Activated CD4-positive, alpha-beta T cell treated with anti-CD3 and anti-CD28 coated beads for 36 hours (primary cell): ENCODE measurements at regions not wholly inside any gene's neighbourhood (a gene's known extent, or its start where the extent isn't known, plus 50 kb on each side); places are given as distances from the start of the nearest gene placed in this dataset.

Source experiments
- ATAC-seq: fragments of 200-7000 bp; cut with Tn5 transposase; one replicate; pipeline ENCODE4 v1.10.0; 2021; ENCODE audit warnings: mild to moderate bottlenecking, moderate library complexity
- CTCF ChIA-PET: fragments of 350-600 bp; sonication (Branson Sonifier 250); formaldehyde crosslinking; loops from one replicate; lab custom pipeline; 2021; ENCODE audit warnings: antibody characterized with exemption; lab: Charles Lee
- POLR2A ChIA-PET: fragments of 350-600 bp; sonication (Branson Sonifier 250); formaldehyde crosslinking; loops from one replicate; lab custom pipeline; 2021; ENCODE audit warnings: antibody characterized with exemption, inconsistent platforms; lab: Charles Lee
- DNase-seq: peaks from one replicate; pipeline ENCODE4 v3.0.0-alpha.2; 2020
- H3K27ac Mint-ChIP-seq: one replicate; pipeline ENCODE4 v1.8.0; 2021; ENCODE audit warnings: mixed read lengths
- H3K27me3 Mint-ChIP-seq: one replicate; pipeline ENCODE4 v1.8.0; 2021; ENCODE audit warnings: mixed read lengths
- H3K36me3 Mint-ChIP-seq: one replicate; pipeline ENCODE4 v1.8.0; 2021; ENCODE audit warnings: low read depth, mixed read lengths
- H3K4me1 Mint-ChIP-seq: one replicate; pipeline ENCODE4 v1.8.0; 2021; ENCODE audit warnings: mixed read lengths
- H3K4me3 Mint-ChIP-seq: one replicate; pipeline ENCODE4 v1.8.0; 2021; ENCODE audit warnings: mild to moderate bottlenecking, moderate library complexity, mixed read lengths
- H3K9me3 Mint-ChIP-seq: one replicate; pipeline ENCODE4 v1.8.0; 2021; ENCODE audit warnings: low read depth, mixed read lengths
- intact Hi-C, 2 experiments: fragments of 100-400 bp; cut with DNase I in 1 of 2; cut with micrococcal nuclease in 1 of 2; formaldehyde crosslinking; loops; one replicate each; pipeline versions ENCODE4 v1.14.2 to v1.15.1; 2022 to 2024; cut with DNase I, micrococcal nuclease

DNA sequence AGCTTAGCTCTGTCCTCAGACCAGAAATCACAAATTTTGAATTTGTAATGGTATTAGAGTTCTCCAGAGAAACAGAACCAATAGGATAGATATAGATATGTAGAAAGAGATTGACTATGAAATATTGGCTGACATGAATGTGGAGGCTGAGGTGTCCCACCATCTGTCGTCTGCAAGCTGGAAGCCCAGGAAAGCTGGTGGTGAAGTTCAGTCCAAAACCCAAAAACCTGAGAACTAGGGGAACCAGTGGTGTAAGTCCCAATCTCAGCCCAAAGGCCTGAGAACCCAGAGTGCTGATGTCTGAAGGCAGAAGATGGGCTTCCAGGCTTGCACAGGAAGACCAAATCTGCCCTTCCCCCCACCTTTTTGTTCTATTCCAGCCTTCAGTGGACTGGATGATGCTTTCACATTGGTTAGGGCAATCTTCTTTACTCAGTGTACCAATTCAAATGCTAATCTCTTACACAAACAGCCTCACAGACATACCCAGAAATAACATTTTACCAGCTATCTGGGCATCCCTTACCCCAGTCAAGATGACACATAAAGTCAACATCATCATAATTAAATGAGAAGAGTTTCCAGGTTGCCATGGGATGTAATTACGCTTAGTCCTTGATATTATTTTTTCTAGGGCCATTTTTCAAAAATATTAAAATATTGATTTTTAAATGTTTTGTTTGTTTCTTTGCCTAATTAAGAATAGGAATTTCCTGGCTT is 570.8 kb downstream of the UTRN start:
- Mint-ChIP-seq H3K4me1 (peaks cover 3% of the 10 kb centered on the region), H3K27me3 (no peaks in the 10 kb centered on the region), H3K9me3 (no peaks in the 10 kb centered on the region), H3K36me3 (peaks cover 3% of the 10 kb centered on the region), H3K27ac (no peak overlapping the region), H3K4me3 (no peak overlapping the region)
- no peak for DNase-seq
- ChIA-PET CTCF (no interaction called here), POLR2A (no interaction called here)
- intact Hi-C loops: no loop called here
- ATAC-seq: no peak

DNA sequence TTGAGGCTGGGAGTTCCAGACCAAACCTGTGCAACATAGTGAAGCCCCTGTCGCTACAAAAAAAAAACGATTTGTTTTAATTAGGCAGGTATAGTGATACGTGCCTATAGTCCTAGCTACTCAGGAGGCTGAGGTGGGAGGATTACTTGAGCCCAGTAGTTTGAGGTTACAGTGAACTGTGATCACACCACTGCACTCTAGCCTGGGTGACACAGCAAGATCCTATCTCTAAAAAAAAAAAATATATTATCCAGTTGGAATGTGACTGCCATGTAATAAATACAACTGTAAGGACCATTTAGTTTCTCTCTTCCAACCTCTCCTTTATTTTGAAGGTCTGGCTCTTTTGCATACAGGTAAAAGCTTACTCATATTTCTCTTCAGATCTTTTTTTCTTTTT is 571.5 kb downstream of the UTRN start:
- POLR2A ChIA-PET: no interaction called here
- Mint-ChIP-seq H3K27me3 (no peaks in the 10 kb centered on the region), H3K9me3 (no peaks in the 10 kb centered on the region)

DNA sequence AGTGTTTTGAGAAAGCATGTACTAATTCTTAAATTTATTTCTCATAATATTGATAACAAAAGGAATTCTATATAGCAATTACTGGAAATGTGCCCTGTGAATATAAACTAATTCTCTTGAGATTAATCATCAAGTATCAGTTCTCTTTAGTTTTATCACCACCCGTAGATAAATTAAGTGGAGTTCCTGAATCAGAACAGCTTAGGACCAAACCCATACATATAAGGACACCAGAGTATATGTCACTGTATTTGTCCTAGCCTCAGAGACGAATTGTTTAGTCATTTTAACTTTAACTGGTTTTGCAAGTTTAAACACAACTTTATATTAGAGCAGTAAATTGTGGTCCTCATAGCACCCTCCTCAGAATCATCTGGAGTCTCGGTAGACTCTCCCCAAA is 572.0 kb downstream of the UTRN start:
- no peak for DNase-seq
- intact Hi-C loops: no loop called here
- ATAC-seq: no peak
- Mint-ChIP-seq H3K4me1 (peaks cover 3% of the 10 kb centered on the region), H3K27ac (no peak overlapping the region), H3K36me3 (no peaks in the 10 kb centered on the region), H3K9me3 (no peaks in the 10 kb centered on the region), H3K4me3 (no peak overlapping the region), H3K27me3 (peaks cover 1% of the 10 kb centered on the region)
- POLR2A ChIA-PET: no interaction called here
- CTCF ChIA-PET: interaction anchor here (0.6 kb wide), 1 partner anchor 575 kb away, joined by 3 read pairs; no protein-coding TSS in a partner anchor

More for the DNA sequence above, 571.5 kb downstream of the UTRN start:
- no peaks in the 10 kb centered on the region for H3K36me3 Mint-ChIP-seq
- H3K4me3 Mint-ChIP-seq: no peak overlapping the region
- no peak overlapping the region for H3K27ac Mint-ChIP-seq
- CTCF ChIA-PET: no interaction called here
- DNase-seq: no peak
- peaks cover 3% of the 10 kb centered on the region for H3K4me1 Mint-ChIP-seq
- ATAC-seq: no peak
- intact Hi-C loops: no loop called here

DNA sequence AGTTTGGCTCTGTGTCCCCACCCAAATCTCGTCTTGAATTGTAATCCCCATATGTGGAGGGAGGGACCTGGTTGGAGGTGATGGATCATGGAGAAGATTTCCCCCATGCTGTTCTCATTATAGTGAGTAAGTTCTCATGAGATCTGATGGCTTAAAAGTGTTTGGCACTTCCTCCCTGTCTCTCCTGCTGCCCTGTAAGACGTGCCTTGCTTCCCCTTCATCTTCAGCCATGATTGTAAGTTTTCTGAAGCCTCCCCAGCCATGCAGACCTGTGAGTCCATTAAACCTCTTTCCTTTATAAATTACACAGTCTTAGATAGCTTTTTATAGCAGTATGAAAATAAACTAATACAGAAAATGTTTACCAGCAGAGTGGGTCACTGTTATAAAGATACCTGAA is 577.6 kb downstream of the UTRN start:
- no peak for ATAC-seq
- peaks cover 15% of the 10 kb centered on the region for H3K9me3 Mint-ChIP-seq
- POLR2A ChIA-PET: no interaction called here
- H3K4me3 Mint-ChIP-seq: no peak overlapping the region
- H3K27ac Mint-ChIP-seq: no peak overlapping the region
- H3K4me1 Mint-ChIP-seq: no peaks in the 10 kb centered on the region
- H3K27me3 Mint-ChIP-seq: peaks cover 20% of the 10 kb centered on the region
- no peaks in the 10 kb centered on the region for H3K36me3 Mint-ChIP-seq
- intact Hi-C loops: no loop called here
- no peak for DNase-seq
- CTCF ChIA-PET: no interaction called here

DNA sequence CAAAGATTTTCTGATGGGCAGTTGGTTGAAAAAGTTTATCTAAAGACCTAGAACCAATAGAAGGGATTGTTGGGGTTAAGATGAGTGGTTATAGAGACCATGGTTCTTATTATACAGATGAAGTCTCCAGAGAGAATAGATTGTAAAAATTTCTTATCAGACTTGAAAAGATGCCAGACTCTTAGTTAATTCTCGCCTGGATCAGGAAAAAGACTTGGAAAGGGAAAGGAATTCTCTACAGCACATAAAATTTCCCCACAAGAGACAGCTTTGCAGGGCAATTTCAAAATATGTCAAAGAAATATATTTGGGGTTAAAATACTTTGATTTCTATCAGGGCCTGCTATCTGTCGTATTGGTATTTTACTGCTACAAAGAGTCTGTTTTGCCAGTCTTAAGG is 582.6 kb downstream of the UTRN start:
- H3K27ac Mint-ChIP-seq: no peak overlapping the region
- H3K4me1 Mint-ChIP-seq: no peaks in the 10 kb centered on the region
- peaks cover 18% of the 10 kb centered on the region for H3K27me3 Mint-ChIP-seq
- DNase-seq (no peak), ATAC-seq (no peak)
- H3K9me3 Mint-ChIP-seq: peaks cover 15% of the 10 kb centered on the region
- H3K4me3 Mint-ChIP-seq: no peak overlapping the region
- intact Hi-C loops: loop anchor here in 1 of 2 experiments (2.0 kb wide), 1 partner anchor 29 kb away; no protein-coding TSS in a partner anchor
- ChIA-PET POLR2A (no interaction called here), CTCF (no interaction called here)
- no peaks in the 10 kb centered on the region for H3K36me3 Mint-ChIP-seq

DNA sequence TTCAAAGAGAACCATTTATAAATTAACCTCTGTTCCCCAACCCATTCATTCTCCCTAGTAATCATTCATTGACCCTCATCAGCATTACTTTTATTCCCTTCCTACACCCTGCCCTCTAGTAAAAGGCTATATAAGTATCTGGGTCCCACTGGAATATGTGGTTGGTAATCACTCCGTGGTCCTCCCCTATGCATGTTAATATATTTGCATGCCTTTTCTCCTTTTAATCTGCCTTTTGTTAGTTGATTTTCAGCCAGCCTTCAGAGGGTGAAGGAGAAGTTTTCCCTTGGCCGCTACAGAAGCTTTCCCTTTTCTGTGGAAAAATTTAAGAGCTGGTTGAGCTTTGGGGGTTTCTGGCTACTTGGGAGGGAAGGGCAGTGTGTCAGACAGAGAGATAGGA is 585.6 kb downstream of the UTRN start:
- Mint-ChIP-seq H3K4me1 (no peaks in the 10 kb centered on the region), H3K9me3 (peaks cover 1% of the 10 kb centered on the region), H3K27me3 (peaks cover 8% of the 10 kb centered on the region), H3K4me3 (no peak overlapping the region), H3K27ac (no peak overlapping the region), H3K36me3 (no peaks in the 10 kb centered on the region)
- no peak for ATAC-seq
- intact Hi-C loops: no loop called here
- POLR2A ChIA-PET: no interaction called here
- CTCF ChIA-PET: no interaction called here
- DNase-seq: no peak

DNA sequence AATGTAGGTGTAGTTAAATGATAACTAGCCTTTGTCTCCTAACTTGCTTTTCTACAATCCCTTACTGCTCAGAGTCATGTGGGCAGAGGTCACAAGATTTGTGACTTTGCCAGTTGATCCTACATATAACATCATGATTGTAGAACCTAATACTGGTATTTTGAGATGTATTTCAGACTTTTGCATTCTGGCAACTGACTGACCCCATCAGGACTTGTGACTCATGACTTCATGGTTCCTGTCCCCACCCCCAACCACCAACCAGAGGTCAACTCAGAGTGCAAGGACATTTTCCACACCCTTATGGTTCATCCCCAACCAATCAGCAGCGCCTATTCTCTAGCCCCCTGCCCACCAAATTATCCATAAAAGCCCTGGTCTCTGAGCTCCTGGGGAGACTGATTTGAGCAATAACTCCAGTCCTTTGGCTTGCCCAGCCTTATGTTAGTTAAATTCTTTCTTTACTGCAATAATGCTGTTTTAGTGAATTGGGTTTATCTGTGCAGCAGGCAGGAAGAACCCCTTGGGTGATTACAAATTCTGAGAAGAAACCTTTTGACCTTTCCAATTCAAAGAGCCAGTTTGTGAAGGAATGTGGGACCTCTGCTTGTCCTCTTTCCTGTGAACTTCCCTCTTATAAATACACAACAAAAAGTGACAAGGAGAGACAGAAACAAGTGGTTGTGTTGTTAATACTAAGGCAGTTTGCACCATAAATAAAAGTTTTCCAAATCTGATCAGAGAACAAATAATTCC is 588.7 kb downstream of the UTRN start:
- H3K9me3 Mint-ChIP-seq: no peaks in the 10 kb centered on the region
- peaks cover 3% of the 10 kb centered on the region for H3K4me1 Mint-ChIP-seq
- no peak overlapping the region for H3K27ac Mint-ChIP-seq
- no peaks in the 10 kb centered on the region for H3K36me3 Mint-ChIP-seq
- intact Hi-C loops: no loop called here
- H3K27me3 Mint-ChIP-seq: peaks cover 22% of the 10 kb centered on the region
- ATAC-seq (no peak), DNase-seq (no peak)
- CTCF ChIA-PET: no interaction called here
- POLR2A ChIA-PET: no interaction called here
- H3K4me3 Mint-ChIP-seq: no peak overlapping the region

DNA sequence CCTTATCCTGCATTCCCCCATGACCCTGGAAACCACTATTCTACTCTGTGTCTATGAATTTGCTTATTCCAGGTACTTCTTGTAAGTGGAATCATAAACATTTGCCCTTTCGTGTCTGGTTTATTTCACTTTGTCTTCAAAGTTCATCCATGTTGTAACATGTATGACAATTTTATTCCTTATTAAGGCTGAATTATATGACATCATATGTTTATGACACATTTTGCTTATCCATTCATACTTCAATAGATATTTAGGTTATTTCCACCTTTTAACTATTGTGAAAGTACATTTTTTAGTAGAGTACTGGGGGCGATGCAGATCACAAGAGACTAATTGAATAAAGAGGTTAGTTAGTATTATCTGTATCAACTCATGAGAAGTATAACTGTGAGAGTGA is 591.6 kb downstream of the UTRN start:
- Mint-ChIP-seq H3K27me3 (peaks cover 32% of the 10 kb centered on the region), H3K4me3 (no peak overlapping the region), H3K27ac (no peak overlapping the region), H3K36me3 (no peaks in the 10 kb centered on the region), H3K4me1 (peaks cover 8% of the 10 kb centered on the region), H3K9me3 (no peaks in the 10 kb centered on the region)
- intact Hi-C loops: no loop called here
- ATAC-seq: no peak
- POLR2A ChIA-PET: no interaction called here
- no peak for DNase-seq
- CTCF ChIA-PET: no interaction called here

DNA sequence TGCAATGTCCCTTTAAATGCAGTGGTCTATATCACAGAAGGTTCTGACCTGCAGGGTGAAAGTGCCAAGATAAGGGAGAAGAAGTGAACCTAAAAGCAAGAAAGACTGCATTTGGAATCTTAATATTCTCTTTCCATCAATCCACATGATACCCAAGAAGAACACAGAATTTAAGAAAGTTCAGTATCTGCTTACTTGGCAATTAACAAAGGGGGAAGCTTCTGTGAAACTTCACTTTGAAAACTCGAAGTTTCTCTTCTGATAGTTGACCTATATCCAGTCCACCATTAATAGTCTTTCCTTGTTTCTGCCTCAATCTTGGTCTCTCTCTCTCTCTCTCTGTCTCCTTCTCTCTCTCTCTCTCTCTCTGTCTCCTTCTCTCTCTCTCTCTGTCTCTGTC is 592.0 kb downstream of the UTRN start:
- H3K9me3 Mint-ChIP-seq: no peaks in the 10 kb centered on the region
- CTCF ChIA-PET: no interaction called here
- peaks cover 8% of the 10 kb centered on the region for H3K4me1 Mint-ChIP-seq
- intact Hi-C loops: no loop called here
- POLR2A ChIA-PET: no interaction called here
- H3K4me3 Mint-ChIP-seq: no peak overlapping the region
- H3K27me3 Mint-ChIP-seq: peaks cover 32% of the 10 kb centered on the region
- no peak for ATAC-seq
- DNase-seq: no peak
- H3K36me3 Mint-ChIP-seq: no peaks in the 10 kb centered on the region
- no peak overlapping the region for H3K27ac Mint-ChIP-seq

DNA sequence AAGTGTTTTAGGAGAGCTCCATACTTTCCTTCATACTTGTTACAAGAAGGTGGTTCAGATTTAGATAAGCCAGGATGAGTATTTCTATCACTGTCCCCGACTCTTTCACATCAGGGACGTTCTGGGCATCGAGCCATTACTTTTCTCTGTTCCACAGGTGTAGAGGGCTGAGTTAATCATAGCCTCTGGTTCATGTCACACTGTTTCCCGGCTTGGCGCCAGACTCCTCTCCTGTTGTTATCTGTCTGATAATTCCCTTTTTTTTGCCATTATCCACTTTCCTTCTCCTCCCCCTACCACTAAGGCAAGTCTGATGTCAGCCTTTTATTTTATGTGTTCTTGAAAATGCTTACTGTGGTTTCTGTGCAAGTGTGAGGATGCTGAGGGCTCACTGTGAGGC is 593.4 kb downstream of the UTRN start:
- H3K27me3 Mint-ChIP-seq: peaks cover 32% of the 10 kb centered on the region
- H3K36me3 Mint-ChIP-seq: no peaks in the 10 kb centered on the region
- POLR2A ChIA-PET: no interaction called here
- peaks cover 8% of the 10 kb centered on the region for H3K4me1 Mint-ChIP-seq
- DNase-seq: no peak
- no peak for ATAC-seq
- no peak overlapping the region for H3K27ac Mint-ChIP-seq
- H3K9me3 Mint-ChIP-seq: no peaks in the 10 kb centered on the region
- H3K4me3 Mint-ChIP-seq: no peak overlapping the region
- intact Hi-C loops: no loop called here
- CTCF ChIA-PET: interaction anchor here (0.6 to 1.1 kb wide), 2 partner anchors 17 to 328 kb away, joined by 3 to 4 read pairs; no protein-coding TSS in a partner anchor

DNA sequence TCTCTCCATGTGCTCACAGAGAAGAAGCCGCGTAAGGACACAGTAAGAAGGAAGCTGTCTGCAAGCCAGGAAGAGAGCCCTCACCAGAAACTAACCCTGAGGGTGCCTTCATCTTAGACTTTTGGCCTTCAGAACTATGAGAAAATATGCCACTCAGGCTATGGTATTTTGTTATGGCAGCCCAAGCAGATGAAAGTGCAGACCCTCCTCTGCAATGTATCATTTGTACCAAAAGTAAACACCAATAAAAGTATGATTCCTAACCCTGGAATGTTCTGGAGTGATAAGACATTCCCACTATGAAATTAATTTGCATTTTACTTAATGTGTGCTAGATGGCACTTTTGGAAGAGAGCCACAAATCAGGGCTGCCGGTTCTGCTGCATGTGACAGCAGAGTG is 594.3 kb downstream of the UTRN start:
- H3K27ac Mint-ChIP-seq: no peak overlapping the region
- H3K9me3 Mint-ChIP-seq: no peaks in the 10 kb centered on the region
- H3K4me3 Mint-ChIP-seq: no peak overlapping the region
- H3K27me3 Mint-ChIP-seq: peaks cover 30% of the 10 kb centered on the region
- intact Hi-C loops: no loop called here
- H3K36me3 Mint-ChIP-seq: no peaks in the 10 kb centered on the region
- CTCF ChIA-PET: interaction anchor here (0.6 to 1.1 kb wide), 2 partner anchors 18 to 327 kb away, joined by 3 to 4 read pairs; no protein-coding TSS in a partner anchor
- POLR2A ChIA-PET: no interaction called here
- ATAC-seq (no peak), DNase-seq (no peak)
- H3K4me1 Mint-ChIP-seq: peaks cover 8% of the 10 kb centered on the region

DNA sequence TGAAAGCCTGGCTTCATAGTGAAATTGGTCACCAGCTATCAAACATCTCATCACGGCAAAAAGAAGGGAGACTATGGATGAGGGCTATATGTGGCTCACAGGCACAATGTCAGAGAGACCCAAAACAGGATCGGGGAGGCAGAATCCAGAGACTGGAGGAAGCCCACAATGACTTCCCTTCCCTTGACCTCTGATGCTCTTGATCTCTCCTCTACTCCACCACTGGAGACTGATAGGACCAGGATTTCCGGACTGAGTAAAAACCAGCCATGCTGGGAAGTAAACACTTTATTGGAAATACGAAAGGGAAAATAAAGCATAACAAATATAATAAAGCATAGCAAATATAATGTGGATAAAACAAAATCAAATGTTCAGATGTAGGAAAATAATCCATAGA is 597.3 kb downstream of the UTRN start:
- Mint-ChIP-seq H3K27me3 (peaks cover 23% of the 10 kb centered on the region), H3K36me3 (no peaks in the 10 kb centered on the region), H3K4me1 (peaks cover 8% of the 10 kb centered on the region), H3K27ac (no peak overlapping the region), H3K4me3 (no peak overlapping the region), H3K9me3 (no peaks in the 10 kb centered on the region)
- DNase-seq (no peak), ATAC-seq (no peak)
- ChIA-PET POLR2A (no interaction called here), CTCF (no interaction called here)
- intact Hi-C loops: no loop called here
